NCI-H1436 treated with DMSO at 0.1 percent for 48 hours (cell line): ENCODE measurements at regions not wholly inside any gene's neighbourhood (a gene's known extent, or its start where the extent isn't known, plus 50 kb on each side); places are given as distances from the start of the nearest gene placed in this dataset.

Source experiments
- DNase-seq: peaks from one replicate; lab custom pipeline; 2025; lab: John Stamatoyannopoulos, UW

DNA sequence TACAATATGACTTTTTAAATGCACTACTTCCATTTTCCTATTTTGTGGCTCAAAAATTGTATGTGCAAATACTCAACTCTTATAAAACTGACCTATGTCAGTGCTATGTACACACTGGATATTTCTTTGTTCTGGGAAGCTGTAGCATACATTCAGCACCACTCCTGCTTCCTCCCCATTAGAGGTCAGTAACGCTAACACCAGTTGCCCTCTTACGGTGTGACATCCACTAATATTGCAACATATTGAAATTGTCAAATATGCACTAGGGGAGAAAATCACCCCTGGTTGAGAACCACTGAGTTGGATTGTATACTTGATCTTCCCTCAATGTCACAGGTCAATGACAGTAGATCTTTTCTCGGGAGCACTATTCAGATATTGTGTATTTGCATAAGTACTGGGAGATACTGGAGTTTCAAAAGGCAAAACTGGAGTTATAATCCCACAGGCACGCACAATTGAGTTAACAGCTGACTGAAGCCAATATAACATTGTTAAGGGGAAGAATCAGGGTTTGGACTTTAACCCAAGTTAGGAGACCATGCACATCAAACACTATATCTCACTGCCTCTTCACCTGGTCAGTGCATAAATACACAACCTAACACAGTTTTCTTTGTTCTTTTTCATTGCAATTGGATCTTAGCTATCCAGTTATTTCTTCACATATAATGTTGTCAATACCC, 1276.5 kb upstream of the MIR17HG start:
- DNase-seq: no peak

DNA sequence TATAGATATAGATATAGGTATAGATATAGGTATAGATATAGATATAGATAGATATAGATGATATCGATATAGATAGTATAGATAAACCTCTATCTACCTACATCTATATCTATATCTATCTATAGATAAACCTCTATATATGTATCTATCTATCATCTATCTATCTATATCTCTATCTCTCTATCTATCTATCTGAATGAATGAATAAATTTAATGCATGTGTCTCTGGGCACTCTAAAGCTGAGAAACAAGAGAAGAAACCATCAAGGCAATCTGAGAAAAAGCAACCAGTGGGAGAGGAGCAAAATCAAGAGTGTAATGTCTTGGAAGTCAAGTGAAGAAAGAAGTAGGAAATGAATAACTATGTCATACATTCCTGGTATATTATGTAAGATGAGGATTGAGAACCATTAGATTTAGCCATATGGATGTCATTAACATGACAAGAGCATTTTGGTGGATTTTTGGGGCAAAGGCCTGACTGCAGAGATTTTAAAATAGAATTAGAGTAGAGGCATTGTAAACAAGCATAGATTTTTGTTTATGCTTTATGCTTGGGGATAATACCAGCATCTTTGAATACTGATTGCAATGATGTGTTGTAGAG, 1262.7 kb upstream of the MIR17HG start:
- DNase-seq: no peak

- no peak for DNase-seq
Observed at GRCh38 chr13:90089051-90089450, 1258.4 kb upstream of the MIR17HG start.

DNA sequence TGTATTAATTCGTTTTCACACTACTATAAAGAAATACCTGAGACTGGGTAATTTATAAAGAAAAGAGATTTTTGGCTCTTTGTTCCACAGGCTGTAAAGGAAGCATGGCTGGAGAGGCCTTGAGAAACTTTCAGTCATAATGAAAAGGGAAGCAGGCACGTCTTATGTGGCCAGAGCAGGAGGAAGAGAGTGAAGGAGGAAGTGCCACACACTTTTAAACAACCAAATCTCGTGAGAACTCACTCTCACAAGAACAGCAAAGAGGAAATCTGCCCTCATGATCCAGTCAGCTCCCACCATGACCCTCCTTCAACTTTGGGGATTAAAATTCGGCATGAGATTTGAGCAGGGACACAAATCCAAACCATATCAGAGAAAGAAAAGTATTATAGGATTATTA, 1255.9 kb upstream of the MIR17HG start:
- no peak for DNase-seq

DNA sequence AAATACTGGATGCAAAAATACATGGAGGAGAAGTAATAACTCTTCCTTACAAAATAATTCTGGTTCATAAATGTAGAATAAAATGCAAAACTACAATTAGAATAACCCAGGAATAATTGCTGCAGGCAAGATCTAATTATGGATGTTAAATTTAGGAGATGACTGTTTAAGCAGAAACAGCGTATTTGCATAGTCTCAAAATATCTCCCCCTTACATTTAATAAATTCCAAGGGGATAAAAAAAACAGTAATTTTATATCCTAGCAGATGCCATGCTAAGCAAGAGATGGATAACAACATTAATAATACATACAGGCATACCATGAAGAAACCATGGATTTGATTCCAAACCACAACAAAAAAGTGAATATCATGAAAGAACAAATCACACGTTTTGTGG, 1253.1 kb upstream of the MIR17HG start:
- no peak for DNase-seq

GRCh38 chr13:90098577-90098976, 1248.9 kb upstream of the MIR17HG start:
- DNase-seq: no peak

DNA sequence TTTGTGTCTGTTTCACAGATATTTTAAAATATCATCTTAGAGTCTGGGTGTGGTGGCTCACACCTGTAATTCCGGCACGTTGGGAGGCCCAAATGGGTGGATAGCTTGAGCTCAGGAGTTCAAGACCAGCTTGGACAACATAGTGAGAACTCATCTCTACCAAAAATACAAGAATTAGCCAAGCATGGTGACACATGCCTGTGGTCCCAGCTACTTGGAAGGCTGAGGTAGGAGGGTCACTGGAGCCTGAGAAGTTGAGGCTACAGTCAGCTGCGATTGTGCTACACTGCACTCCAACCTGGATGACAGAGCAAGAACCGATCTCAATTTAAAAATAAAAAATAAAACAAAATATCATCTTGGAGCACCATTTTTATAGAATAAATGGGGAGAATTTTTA, 1247.6 kb upstream of the MIR17HG start:
- DNase-seq: no peak

DNA sequence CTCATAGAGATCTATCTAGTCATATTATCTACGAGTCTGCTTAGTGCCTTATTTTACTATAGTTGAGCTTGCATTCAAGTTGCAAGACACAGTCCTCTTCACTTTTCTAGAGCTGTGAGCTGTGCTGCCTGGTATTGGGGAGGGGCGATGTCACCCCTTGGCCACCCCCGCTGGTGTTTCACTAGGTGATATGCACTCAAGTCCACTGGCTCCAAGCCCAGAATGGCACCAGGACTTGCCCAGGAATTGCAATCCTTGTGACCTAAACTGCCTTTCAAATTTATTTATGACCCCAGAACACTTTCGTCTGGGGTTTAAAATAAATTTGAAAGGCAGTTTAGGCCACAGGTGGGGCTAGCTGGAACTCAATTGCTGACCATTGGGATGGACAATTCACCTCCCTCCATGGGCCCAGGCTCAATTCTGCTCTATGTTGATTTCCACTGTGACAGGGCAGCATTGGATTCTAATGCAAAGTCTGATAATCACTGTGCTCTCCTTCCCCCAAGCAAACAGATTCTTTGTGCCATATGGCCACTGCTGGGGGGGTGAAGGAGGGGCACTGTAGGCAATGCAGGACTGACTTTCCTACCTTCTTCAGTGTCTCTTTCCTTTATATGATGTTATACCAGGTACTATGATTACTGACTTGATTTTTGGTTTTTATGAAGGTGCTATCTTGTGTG, 1244.2 kb upstream of the MIR17HG start:
- no peak for DNase-seq

- no peak for DNase-seq
Observed at GRCh38 chr13:90104764-90105163, 1242.7 kb upstream of the MIR17HG start.

- DNase-seq: no peak
Observed at GRCh38 chr13:90105276-90105675, 1242.2 kb upstream of the MIR17HG start.

- no peak for DNase-seq
Observed at GRCh38 chr13:90105849-90106496, 1241.5 kb upstream of the MIR17HG start.

GRCh38 chr13:90107661-90108060, 1239.8 kb upstream of the MIR17HG start:
- DNase-seq: no peak

DNA sequence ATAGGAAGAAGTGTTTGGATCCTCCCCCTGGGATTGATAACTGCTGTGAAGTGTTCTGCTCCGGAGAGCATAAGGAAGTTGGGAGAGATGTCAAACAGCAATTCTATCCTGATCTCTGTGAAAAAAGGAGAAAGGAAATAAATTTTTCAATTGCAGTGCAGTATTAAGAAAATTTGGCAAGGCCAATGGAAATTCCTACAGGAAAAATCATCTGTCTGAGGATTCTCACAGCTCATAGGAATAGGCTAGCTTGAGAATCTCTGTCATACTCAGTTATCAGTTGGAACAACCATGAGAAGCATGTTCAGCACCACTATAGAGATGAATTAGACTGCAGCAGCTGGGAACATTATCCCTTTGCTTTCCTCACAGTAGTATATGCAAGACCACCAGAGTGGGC, 1238.9 kb upstream of the MIR17HG start:
- no peak for DNase-seq

GRCh38 chr13:90116121-90116520, 1231.4 kb upstream of the MIR17HG start:
- DNase-seq: no peak

- no peak for DNase-seq
Observed at GRCh38 chr13:90118467-90119071, 1228.9 kb upstream of the MIR17HG start.

DNA sequence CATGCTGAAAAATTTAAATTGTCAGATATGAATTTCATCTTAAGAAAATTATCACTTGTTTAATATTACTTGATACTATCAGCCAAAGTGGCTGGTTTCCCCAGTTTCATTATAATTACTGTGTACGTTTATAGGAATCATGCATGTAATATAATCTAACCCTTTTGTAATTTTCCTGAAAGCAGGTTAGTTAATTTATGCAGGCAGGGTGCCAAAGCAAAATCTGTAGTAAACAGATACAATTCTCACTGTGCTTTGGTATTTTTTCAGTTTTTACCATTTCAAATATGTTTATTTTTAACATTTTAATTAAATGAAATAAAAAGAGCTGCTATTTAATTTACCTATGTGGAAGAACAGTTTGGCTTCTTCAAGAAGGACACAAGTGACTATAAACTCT, 1227.5 kb upstream of the MIR17HG start:
- DNase-seq: no peak

DNA sequence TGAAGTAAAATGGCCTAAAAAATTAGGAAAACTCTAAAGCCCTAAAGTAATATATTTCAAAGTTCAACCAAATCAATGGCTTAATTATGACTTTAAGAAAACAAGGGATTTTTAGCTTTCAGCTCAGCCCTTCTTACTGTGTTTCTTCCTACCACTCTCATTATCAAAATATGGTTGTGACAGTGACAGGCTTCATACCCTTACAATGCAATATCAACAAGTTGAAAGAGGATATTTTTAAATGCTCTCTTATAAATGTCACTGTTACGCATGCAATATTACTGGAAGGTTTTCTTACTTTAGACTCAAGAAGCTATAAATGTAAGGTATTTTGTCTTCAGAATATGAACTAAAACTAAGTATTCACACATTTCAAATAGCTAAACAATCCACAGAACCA, 1225.7 kb upstream of the MIR17HG start:
- DNase-seq: no peak

- no peak for DNase-seq
Observed at GRCh38 chr13:90122531-90122930, 1225.0 kb upstream of the MIR17HG start.

GRCh38 chr13:90135558-90135957, 1211.9 kb upstream of the MIR17HG start:
- DNase-seq: no peak

- DNase-seq: no peak
Observed at GRCh38 chr13:90142251-90142650, 1205.2 kb upstream of the MIR17HG start.

- DNase-seq: no peak
Observed at GRCh38 chr13:90154311-90154960, 1193.1 kb upstream of the MIR17HG start.

DNA sequence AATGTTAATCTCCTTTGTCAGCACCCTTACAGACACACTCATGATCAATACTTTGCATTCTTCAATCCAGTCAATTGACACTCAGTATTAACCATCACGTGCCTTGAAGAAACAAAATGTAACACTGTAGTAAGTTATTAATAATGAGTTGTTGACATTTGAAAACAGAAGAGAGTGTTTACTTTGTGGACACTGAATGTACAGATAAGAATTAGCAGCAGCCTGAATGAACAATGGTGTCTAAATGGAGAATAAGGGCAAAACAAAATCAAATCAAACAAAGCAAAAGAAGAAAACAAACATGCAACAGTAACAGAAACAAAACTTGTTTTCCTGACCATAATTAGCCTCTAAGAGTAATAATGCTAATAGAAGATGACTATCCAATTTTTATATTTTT, 1191.1 kb upstream of the MIR17HG start:
- no peak for DNase-seq
